Hematopoietic multipotent progenitor cell (in vitro differentiated cells): ENCODE measurements at regions not wholly inside any gene's neighbourhood (a gene's known extent, or its start where the extent isn't known, plus 50 kb on each side); places are given as distances from the start of the nearest gene placed in this dataset.

Source experiments
- DNase-seq, 3 donors: peaks; one replicate each; pipeline ENCODE4 v3.0.0-alpha.2; 2011 to 2015; ENCODE audit warnings: low read depth in 2 of 3, low spot score in 2 of 3

DNA sequence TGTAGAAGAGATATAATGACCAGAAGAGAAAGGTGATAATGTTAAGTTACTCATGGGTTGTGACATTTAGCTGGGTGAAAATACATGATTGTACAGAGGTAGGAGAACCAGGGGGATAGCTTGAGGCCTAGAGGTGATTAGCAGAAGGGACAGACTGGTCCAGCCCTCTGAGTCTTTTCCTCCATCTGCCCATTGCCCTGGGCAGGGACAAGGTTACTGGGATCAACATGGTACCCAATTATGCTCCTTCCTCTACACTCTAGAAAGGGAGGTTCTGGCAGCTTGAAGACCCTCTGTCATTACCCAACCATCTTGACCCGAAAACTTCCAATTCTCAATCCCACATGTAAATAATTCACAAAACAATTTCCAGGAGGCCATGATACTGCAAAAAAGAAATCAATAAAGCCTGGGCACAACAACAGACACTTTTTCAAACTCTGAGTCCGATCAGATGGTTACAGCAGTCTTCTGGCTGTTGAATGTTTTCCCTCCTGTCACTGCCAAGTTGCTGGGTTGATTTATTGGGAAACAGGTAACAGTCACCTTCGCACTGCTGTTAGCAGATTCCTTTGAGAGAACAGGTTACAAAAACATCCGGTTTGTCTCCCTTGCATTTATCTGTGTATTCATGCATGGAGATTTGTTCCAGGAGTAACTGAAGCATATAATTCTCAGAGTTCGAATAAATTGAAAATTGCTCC lies 239.1 kb upstream of the HTR2A start:
- DNase-seq, result no peak

DNA sequence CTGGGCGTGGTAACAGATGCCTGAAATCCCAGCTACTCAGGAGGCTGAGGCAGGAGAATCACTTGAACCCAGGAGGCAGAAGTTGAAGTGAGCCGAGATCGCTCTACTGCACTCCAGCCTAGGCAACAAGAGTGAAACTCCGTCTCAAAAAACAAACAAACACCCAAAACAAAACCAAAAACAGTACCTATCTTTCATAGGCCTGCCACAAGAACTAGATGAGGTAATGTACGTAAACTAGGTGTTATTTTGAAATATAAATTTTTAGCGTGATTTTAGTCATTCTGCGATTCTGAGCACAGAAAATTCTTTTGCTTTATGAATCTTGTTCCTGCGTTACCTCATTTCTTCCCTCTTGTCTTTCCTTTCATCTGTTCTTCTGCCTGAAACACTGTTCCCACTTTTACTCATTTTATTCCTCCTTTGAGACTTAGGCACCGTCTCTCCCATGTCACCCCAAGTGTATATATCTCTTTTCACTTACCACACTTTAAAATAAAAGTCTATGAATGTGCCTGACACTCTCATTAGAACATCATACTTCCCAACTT lies 238.2 kb upstream of the HTR2A start:
- DNase-seq, result no peak

DNA sequence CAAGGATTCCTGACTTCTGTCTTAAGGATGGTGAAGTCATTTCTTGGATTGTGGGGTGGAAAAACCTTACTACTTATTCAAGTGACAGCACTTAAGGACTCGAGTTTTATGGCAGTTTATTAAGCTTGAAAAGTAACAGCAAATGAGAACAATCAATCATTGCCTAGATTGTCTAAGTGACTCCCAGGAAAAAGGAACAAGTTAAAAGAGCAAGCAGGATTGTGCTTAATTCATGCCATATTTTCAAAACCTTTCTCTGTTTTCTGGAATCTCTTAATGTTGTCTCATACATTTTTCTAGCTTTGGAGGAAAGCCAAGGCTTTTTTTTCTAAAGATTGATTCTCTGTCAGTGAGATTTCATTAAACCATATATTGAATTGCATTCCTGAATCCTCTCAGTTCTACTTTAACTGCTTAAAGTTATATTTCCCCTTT lies 236.2 kb upstream of the HTR2A start:
- DNase-seq, result no peak

DNA sequence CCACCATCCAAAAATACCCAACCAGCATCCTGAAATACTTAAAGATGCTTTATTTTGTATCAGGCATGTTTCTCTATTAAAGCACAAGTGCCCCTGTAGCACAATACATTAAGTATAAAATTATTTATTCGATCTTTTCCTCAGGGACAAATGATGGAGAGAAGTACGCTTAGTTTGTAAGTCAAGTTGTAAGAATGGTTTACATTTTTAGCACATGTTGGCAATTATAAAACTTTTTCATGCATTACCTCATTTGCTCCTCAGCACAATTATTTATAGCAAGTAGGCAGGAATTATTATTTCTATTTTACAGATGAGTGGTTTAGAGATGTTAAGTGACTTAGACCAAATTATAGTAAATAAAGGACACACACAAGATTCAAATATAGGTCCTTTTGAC lies 232.6 kb upstream of the HTR2A start:
- DNase-seq, result no peak

DNA sequence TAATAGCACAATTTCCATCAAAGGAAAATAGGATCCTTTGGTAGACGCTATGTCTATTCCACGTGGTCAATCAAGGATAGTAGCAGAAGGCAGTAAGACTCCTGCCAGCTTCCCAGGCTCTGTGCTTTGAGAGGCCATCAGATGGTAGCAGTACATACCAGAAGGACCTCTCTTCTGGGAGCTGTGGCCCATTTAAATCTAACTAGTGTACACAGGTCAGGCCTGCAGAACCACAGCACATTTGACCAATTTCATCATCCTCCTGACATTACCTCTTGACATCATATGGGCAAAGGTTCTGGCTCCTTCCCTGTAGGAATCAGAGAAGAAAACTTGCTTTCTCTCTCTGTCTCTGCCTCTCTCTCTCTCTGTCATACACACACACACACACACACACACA lies 229.6 kb upstream of the HTR2A start:
- no peak for DNase-seq

DNA sequence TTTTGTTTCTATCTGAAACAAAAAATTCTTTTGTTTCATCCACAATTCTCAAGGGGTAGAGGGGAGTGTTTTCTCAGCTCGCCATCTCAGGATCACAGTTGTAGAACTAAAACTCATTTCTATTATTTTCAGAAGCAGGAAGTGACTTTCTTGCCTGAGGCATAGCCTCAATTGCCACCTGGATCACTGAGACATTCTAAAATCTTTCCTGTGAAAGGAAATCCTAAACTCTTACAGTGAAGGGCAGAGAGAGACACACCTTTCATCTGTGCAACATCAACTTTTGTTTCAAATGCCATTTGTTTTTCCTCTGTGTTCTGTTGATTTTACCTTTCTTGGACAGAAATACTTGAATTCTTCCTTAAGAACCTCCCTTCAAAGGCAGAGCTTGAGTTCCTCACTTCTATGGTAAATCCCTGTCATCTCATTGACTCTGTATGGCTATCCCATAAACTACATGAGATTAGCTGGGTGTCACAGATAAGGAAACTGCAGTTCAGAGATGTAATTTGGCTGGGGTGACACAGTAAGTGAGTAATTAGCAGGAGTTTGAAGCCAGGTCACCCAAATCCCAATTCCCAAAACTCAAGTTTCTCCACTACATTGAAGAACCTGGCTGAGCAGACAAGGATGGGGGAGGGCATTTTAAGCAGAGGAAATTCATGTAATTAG lies 224.4 kb upstream of the HTR2A start:
- DNase-seq, result no peak

DNA sequence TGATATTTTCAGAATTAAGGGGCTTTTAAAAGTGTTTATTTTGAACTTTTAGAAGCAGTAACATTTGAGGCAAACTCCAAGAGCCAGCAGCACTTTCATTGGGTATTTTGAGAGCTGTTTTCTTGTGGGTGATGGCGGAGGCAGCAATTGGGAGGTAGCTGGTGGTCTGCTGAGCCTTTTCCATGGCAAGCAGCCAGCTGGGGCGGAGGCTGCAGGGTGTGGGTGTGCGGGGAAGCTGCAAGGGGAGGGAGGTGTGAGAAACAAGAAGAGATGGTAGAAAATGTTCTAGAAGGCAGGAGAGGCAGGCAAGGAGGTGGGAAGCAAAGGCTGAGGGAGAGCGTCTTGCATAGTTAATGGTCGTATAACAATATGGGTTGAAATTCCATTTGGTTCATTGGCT lies 223.4 kb upstream of the HTR2A start:
- no peak for DNase-seq

DNA sequence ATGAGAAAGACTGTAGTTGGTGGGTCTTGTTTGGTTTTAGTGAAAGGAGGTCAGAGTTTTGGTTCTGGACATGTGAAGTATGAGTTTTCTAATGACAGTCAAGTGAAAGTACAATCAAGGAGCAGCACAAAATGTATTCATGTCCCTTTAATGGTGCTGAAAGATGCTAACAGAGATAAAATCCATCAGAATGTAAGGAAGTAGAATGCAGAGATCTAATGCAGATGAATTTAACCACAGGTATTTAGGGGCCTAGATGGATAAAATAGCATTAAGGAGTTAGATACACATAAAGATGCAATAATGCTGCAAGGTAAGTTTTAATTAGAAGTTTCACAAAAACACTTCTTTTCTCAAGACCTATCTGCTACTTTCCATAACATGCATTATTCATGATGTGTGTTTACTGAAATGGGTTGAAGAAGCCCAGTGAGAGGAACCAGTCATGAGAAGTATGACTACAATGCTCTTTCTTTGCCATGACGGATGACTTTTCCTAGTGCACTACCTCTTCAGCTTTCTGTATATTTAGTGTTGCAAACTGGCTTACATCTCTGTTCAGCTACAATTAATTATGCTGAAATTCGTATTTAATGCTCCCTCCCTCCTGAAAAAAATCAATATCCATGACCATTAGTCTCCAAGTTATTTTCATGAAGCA lies 222.9 kb upstream of the HTR2A start:
- no peak for DNase-seq

DNA sequence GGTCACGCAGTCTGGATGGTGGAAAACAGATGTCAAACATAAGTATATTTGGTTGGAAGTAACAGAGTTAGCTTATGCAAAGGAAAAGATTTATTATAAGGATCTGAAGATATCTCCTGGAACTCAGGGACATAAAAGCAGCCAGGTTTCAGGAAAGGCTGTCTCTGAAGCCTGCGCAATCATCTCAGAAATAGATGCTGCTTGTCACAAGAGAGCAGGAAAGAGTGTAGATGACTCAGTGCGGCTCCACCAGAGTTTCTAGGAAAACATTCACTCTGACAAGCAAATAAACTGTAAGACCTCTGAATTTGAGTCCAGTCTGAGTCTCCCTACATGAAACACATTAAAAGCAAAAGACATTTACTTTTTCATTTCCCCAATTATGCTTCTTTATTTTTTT lies 220.4 kb upstream of the HTR2A start:
- no peak for DNase-seq

DNA sequence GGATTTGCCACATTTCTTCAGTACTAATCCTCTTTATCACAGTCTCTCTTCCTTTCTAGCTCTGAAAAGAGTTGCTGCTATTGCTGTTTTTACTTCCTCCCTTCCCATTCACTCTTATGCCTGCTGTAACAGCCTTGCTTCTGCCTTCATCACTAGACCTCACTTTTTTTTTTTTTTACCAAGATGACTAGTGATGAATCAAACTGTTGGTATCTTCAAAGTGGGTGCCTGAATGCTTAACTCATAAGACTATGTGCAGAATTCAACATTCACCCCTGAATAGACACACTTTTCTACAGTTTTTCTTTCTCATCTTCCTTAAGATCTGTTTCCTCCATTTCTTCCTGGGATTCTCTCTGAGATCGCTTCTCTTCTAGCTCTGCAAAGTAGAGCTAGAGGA lies 217.2 kb upstream of the HTR2A start:
- no peak for DNase-seq

DNA sequence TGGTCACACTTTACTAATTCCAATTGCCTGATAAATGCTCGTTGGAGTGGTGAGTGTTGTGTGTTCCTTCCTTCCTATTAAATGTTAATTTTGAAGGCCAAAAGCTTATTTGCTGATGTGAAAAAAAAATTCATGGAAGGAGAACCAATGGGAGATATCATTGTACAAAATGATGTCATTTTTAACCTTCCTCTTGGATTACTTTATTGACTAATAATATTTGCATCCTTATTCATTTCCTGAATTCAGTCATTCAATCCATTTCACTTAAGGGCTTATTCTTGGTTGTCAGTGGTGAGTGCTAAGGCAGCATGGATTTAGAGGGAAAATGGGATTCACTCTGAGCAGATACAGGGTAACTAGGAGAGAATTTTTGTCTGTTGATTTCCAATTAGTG lies 216.0 kb upstream of the HTR2A start:
- DNase-seq, result no peak

DNA sequence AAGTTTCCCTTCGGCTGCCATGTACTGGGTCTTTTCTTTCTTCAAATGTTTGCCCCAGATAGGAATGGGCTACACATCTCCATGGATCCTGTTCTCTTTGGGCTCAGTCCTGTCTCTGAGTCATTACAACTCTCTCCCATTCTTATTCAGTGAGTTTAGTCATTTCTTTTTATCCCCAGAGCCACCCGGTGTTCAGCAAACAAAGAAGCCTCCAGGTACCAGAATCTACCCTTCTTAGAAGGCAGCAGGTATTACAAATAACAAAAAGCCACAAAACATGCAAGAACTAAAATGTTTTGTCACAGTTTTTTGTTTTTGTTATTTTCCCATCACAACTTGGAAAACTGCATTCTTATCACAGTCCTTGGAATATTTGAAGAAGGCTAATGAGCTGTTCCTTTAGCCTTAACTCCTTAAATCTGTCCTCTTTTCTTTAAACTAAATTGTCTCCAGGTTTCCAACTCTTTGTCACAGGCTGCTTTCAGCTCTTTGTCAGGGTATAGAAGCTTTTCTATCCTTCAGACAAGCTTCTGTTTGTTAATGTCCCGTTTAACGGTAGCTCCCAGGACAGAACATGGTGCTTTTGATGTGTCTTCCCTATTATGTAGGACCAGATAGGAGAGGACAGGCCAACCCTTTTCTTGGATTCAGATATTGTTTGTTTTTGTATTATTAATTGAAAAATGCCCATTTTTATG lies 215.5 kb upstream of the HTR2A start:
- DNase-seq, result no peak

DNA sequence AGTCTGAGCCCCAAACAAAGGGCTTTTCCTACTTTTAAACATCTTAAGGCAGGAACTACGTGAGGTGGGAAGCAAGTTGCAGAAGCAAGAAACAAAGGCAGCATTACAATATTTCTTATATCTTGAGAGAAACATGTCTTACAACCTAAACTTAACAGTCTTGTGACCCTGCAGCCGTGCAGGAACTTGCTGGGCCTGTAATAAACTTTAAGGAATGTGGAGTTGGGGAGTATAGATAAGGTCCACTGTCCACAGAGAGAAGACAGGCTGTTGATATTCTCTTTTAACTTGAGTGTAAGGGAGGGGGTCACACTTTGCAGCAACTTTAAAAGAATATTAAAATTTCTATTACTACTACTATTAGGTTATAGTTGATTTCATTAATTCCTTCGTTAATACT lies 214.6 kb upstream of the HTR2A start:
- DNase-seq, result no peak

DNA sequence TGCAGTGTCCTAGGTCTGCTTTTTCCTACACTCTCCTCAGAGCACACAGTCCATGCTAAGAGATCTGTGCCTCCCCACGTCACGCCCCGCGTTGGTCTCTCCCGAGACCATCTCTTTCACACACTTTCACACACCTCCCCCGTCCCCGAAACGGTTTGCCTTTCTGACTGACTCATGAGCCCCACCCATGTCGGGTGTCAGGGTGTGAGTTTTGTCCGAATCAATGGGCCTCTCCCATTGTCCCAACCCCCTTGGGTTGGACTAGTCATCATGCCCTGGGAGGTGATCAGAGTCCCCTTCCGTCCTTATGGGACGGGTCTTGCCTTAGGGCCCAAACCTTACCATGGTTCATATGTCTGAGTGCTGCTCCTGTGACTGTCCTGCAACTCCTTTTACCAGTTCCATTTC lies 214.0 kb upstream of the HTR2A start:
- no peak for DNase-seq

DNA sequence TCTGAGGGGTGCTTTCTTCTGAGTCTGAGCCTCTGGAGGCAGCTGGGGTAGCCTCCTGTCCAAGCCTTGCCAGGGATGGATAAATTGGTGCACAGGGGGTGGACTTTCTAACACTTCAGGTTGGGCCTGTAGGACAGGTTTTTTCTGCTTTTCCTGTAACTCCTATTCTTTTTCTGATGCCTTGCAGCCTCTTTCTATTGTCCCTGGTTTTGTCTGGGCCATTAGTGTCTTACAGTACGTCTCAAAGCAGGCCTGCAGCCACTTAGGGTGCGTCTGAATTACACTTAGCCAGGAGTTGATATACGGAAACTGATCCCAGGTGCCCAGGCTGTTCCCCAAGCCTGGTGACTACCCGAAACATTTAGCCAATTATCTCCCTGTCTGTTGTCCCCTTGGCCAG lies 213.3 kb upstream of the HTR2A start:
- no peak for DNase-seq

DNA sequence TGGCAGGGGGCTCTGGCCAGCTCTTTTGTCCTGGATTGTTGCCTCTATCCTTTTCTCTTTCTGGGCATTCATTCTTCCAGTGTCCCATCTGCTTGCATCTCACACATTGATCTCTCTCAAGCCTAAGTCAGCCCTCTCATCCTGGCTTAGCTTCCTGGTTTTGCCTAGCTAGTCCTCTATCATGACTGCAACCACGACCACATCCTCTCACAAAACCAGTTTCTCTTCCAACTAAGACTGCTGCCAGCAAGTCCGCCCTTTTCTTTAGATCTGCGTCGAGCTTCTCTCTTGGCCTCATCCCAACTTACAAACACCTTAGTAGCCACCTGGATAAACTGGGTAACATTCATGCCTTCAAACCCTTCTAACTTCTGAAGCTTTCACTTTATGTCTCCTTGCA lies 212.2 kb upstream of the HTR2A start:
- DNase-seq, result peak in 2 of 3 donors; percentile 7 to 48

DNA sequence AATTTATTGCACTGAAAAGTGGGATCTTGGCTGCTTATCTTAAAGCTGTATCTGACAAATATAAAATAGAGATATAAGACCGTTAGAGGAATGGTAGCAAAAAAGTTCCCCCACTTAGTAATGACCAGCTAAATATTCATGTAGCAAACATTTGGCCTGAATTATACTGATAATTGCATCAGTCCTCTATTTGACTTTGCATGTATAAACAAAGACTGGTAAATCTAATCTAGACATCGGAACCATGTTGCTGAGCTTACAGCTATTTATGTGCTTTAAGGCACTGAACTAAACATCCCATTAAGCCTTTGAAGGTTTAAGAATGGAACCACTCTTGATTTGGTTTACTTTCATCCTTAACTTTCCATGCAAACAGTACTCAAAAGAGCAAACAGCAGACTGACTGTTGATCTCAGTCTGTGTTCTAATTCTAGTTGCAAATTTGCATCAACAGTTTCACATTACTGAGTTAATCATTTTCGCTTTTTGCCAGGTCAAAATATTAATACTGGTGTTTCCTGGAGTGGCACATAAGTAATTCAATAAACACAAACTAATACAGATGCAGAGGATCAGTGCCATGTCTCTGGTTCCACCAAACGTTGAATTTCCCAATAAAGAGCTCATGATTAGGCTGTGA lies 203.5 kb upstream of the HTR2A start:
- DNase-seq, result no peak

DNA sequence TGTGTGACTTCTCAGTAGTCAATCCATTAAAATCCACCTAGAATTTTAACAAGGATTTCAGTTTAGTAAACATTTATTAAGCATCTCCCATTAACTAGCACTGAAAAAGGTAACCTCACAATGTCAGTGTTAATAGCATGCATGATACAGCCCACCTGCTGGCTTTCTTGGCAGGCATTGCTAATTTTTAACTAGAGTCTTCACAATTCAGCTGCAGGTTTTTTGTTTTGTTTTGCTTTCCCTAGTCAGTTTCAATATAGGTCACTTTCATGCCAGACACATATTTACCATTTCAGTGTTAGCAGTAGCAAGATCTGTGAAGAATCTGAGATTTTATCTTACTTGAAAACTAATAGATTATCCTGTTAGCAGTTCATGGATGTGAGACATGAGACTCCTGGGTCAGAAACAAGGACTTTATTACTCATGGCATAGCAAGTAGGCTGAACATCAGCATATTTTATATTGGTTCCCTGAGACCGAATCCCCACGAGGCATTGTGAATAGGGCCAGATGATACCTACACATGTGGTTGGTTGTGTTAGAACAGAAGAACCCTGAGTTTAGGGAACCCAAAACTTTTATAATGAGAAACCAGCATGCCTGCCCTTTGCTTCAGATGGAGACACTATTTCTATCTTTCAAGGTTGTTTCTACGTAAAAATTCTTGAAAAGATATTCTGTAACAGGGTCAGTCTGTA lies 198.0 kb upstream of the HTR2A start:
- DNase-seq, result no peak

DNA sequence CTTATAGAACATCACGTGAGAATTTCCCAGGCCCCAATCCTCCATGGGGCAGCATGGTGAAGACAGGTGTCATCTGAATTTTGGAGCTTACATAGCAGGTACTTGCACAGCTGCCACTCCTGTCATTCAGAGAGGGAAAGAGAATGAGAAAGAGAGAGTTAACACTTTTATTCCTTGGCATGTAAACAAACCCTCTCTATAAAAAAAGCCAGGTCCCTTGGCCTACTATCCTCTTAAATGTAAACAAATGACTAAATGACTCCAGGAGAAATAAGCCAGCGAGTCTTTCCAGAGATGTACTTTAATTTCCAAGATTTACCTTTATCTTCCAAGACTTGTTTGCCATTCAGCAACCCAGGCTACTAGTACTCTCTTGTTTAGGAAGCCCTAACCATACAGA lies 195.3 kb upstream of the HTR2A start:
- no peak for DNase-seq

DNA sequence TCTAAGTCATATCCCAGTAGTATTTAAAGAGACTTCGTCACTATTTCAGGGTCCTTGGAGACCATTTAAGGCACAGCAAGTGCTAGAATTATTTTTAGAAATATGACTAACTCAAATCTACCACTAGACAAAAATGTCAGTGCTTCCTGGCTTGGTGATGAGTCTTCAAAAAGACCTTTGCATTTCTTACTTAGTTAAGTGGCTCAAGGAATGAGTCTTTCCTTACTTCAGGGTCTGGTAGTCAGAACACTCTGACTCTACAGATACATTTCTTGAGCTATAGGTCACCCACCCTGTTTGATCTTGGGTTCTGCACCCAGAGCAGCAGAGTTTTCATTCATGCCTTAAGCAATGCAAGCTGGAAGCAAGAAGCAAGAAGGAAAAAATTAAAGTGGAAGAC lies 191.0 kb upstream of the HTR2A start:
- DNase-seq, result no peak
